GM19328 (cell line): ENCODE measurements at regions not wholly inside any gene's neighbourhood (a gene's known extent, or its start where the extent isn't known, plus 50 kb on each side); places are given as distances from the start of the nearest gene placed in this dataset.

ENCODE experiments used
- ATAC-seq: cut with Tn5 transposase; IDR thresholded peaks from one replicate; pipeline ENCODE4 v1.9.1; 2021; ENCODE audit warnings: mild to moderate bottlenecking, moderate library complexity; ENCODE audit not compliant: unreplicated experiment

DNA sequence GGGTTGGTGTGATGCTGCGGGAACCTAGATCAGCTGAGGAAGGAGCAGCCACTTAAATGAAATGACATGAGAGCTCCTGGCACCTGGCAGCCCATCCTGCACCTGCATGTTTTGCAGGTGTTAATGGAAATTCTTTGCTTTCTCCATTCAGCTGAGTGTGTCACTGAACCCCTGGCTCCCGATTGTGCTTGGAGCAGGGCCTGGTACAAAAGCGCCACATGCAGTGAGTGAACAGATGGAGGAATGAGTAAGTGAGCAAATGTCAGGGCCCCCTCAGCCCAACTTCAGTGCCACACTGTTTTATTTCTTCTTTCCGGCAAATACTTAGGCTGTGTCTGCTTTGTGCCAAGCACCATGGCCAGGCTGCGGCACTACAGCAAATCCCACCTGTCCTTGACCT lies 132.2 kb downstream of the ASB7 start:
- ATAC-seq: no peak

DNA sequence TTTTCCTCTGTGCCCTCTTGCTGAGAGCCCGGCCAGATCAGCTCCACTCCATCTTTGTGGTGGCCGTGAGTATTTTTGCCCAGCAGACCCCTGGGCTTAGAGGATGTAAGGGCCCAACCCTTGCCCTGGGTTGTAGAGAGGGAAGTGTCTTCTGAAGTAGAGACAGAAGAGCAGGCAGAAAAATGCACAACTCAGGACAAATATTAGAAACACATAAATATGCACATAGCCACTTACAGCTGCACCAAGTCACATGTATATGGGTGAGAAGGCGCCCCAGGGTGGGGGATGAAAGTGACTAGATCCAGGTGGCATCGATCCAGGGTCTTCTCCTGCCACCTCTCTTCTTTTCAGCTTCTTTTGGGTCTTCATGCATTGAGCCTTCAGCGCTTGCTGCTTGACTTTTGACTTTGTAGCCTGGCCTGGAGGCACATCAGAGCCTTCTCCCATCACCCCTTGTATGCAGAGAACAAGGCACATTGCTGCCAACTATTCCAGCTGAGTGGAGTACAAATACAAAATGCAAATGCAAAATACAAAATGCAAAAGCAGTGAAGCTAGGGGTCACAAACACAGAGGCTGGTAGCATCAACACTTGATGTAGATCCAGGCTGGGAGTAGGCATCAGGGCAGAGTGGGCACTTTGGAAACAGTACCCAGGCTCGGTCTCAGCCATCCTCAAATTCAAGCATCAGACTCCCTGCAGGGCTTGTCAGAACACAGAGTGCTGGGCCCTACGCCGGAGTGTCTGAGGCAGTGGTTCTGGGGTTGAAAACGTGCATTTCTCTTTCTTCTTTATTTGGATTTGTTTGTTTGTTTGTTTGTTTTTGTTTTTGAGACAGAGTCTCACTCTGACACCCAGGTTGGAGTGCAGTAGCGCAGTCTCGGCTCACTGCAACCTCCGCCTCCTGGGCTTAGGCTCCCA lies 133.0 kb downstream of the ASB7 start:
- no peak for ATAC-seq

DNA sequence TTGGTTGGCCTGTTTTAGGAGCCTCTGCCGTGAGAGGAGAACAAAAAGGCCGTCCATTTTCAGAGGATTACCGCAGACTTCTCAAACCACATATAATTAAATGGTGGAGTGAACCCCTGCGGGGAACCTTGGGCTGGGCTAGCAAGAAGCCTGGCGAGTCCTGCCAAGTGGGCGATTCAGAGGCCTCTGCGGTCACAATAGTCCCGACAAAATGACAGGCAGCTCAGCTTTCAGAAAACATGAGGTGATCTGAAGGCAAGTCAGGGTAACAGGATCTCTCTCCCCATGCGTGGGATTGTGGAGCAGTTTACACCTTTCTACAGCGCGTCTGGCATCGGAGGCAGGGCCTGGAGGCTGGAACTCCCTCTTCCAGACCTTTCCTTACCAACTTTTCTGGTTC lies 134.8 kb downstream of the ASB7 start:
- no peak for ATAC-seq

DNA sequence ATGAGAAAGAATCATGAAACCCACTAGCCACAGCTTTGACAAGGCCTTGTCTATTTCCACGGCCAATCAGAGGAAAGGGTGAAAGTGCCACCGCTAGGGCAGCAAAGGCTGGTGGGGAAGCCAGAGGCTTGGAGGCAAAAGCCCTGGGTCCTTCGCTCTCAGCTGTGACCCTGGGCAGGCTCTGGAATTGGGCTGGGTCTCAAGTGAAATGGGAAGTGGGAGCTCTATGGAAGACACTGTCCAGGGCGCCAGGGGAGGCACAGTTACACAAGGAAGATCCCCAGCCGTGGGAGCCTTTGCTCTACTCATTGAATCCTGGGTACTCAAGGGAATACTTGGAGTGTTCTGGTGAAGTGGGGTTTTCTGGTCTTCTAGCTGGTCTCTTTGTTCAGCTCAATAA lies 136.2 kb downstream of the ASB7 start:
- no peak for ATAC-seq

DNA sequence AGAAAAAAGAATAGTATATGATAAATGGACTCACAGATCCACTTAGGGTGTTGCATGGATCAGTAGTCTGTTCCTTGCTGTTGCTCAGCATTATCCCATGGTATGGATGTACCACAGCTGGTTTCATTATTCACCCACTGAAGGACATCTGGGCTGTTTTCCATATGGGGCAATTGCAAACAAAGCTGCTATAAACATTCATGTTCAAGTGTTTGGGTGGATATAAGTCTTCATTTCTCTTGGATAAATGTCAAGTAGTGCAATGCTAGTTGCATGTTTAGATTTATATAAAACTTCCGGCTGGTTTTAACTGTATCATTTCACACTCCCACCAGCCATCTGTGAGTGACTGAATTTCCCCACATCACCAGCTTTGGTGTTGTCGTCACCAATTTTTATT lies 137.7 kb downstream of the ASB7 start:
- ATAC-seq: no peak

DNA sequence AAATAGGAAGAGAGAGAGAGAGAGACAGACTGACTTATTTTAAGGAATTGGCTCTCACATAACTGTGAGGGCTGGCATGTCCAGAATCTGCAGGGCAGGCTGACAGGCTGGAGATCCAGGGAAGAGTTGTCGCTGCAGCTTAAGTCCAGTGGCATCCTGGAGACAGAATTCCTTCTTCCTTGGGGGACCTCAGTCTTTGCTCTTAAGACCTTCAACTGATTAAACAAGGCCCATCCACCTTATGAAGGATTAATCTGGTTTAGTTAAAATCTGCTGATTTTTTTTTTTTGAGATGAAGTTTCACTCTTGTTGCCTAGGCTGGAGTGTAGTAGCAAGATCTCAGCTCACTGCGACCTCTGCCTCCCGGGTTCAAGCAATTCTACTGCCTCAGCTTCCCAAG lies 128.0 kb upstream of the ALDH1A3 start:
- ATAC-seq: no peak

DNA sequence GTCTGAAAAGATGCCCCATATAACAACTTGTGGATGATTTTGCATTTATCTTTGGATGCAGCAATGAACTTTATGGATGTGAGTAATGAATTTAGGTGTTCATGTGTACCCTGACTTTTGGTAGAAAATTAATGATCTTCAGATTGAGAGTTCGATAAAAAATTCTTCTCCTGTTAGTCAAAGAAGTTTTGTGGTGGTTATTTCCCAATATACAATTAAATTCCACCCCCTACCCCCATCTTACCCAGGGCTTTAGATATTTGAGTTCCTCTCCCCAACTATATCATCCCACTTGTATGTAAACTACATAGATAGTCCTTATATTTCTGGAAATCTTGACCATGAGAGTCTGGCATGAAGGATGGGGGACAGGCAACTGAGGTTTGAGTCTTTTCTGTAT lies 126.1 kb upstream of the ALDH1A3 start:
- no peak for ATAC-seq

DNA sequence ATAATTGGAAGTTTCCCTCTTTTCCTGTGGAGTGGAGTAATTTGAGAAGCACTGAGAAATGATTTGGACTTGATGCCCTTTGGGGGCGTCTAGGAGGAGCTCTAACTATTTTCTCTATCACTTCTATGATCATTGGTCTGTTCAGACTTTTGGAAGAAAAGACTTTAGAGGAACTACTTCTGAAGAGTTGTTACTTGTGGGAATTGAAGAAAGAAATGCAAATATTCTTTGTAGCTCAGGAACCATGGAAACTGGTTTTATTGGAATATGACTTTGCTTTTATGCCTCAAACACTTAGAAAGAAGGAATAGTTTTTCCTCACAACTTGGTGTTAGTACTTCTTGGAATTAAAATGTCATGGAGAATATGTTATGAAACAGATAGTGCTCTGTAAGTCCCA lies 122.0 kb upstream of the ALDH1A3 start:
- ATAC-seq: no peak

DNA sequence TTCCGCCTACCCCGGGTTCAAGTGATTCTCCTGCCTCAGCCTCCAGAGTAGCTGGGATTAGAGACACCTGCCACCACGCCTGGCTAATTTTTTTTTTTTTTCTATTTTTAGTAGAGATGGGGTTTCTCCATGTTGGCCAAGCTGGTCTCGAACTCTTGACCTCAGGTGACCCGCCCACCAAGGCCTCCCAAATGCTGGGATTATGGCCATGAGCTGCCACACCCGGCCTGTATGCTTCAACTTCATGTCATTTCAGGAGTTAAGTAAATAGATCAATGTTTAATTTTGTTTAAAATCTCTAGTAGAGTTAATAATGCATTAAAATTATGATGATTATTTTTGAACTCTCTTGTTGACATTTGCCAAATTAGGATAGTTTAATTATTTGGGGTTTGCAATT lies 121.1 kb upstream of the ALDH1A3 start:
- ATAC-seq: no peak

DNA sequence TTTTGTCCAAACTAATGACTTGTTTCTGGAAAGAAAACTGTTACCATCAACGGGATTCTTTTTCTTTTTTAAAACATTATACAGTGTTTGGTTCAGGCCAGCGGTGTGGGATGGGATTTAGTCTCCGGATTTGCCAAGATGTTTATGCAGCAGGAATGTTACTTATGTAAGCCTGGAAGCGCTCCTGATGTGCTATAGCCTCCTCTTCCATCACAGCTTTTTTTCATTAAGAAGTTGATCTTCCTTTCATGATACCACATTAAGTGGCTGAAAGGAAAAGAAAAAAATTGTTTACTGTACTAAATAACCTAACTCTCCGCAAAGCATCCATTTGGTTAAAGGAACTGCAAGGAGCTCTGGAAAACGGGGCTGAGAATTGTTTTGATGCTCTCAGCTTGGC lies 120.5 kb upstream of the ALDH1A3 start:
- ATAC-seq: no peak

DNA sequence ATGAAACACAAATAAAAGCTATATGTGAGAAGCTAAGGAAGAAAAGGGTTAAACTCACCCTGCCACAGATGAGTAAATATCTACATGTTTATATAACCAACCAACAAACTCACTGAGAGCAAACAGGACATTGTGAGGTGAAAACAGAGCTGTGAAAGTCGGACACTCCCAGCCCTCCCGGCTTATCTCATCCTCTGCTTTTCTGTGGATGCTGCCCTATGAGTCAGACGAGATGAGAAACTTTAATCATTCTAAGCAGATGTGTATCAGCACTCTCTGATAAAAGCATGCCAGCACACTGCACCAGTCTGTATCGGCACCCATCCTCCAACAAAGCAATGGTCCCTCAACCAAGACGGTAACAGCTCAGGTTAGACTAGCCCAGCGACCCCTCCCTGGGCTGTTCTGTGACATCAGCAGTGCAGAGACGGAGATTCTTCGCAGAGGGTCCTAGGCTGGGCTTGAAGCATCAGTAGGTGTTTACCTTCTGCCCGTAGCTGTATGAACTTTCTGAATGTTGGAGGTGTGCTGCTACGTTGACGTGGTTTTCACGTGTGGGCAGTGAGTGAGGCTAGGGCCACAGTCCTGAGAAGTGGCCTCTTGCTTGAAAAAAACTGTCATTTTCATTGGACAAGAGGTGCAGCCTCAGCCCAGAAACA lies 119.8 kb upstream of the ALDH1A3 start:
- no peak for ATAC-seq

DNA sequence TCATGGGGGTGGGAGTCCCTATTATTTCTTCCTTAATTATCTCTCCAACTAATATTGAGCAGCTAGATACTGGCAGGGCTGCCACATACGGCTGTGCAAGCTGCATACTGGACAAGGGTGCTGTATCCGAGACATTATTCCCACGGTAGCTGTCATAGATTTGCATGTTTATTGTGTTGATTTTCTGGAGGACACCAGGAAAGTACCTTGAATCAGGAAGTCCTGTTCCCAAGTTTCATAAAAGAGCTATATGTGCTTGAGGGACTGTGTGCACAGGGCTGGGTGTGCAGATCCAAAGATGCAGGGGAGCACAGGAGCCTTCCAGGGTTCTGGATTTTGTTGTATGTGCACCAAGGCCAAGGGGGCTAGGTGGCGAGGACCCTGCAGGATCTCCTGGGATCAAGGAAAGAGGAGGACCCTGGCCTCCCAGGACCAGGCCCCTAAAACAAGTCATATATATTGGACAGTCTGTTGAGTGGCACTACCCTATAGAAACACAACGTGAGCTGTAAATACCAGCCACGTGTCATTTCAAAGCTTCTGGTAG lies 119.2 kb upstream of the ALDH1A3 start:
- ATAC-seq: no peak

DNA sequence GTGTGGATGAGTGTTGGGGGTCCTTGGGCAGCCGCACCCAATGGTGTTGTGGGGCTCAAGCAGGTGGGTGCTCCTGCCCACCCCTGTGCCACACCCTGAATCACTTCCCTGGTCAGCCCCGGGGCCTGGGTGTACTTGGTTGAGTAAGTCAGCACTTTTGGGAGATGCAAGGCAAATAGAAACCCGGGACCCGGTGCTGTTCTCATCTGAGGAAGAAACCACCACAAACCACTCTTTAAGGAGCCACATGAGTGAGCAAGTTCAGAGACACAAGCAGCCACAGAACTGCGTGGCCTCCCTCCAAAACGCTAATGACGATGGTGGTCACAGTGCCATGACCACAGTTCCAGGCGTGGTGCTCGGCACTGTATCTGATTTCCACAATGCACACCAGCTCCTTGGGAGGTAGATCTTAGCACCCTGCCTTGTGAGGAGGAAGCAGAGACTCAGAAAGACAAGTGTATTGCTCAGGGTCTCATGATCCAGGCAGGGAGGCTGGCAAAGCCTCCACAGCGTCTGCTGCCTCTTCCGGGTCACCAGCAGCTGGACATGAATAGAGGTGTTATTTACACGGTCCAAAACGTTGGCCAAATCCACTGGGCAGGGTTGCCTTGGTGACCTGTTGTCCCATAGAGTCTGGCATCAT lies 118.2 kb upstream of the ALDH1A3 start:
- ATAC-seq: no peak

DNA sequence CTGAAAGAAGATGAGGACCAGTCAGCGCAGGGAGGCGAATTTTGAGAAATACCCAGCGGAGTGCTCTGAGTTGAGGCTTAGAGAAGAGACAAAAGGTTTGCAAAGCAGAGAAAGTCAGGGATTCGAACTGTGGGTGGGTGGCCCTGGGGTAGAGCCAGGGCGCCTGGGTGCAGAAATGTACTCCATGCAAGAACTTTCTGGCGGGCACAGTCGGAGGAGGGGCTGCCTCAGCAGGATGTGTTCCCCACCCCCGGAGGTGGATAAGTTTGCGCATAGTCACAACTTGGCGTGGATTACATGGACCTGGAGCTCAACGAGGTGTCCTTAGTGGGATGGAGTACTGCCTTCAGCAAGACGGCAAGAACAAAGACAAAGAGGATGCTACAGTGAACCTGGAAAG lies 117.3 kb upstream of the ALDH1A3 start:
- no peak for ATAC-seq

DNA sequence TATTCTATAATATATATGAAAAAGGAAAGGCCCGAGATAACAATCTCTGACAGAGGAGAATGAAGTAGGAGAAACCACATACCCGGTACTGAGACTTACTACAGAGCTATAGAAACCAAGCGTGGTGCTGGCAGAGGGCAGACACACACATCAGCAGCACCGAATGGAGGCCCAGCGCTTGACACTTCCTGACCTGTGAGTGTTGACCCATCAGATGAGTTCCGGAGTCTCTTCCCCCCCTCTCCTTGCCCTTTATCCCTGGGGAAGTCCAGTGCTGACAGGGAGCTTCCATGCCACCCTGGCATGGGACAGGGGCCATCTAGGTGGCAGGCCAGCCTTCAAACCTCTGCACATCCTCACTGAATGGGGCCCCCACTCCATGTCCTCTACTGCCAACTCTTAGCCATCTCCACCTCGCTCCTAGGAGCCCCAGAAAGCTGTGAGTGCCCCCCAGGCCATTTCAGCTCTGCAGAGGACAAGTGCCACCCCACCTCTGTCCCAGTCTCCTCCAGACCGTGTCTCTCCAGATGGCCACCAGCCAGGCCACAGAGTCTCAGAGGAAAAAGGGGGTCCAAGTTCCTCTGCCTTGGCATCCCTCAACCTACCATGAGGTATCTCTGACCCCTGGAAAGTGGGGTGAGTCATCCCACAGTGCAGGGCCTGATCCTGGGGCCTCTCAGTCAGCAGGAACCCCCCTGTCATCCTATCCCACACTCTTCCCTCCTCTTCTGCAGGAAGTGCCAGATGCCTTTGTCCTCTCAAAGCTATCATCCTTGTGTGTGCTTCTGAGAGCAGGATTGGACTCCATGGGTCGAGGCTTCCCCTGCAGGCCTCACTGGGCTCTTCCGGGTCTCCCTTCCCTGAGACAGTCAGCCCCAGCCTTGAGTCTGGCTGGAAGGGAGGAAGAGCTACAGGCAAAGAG lies 116.5 kb upstream of the ALDH1A3 start:
- ATAC-seq: no peak

DNA sequence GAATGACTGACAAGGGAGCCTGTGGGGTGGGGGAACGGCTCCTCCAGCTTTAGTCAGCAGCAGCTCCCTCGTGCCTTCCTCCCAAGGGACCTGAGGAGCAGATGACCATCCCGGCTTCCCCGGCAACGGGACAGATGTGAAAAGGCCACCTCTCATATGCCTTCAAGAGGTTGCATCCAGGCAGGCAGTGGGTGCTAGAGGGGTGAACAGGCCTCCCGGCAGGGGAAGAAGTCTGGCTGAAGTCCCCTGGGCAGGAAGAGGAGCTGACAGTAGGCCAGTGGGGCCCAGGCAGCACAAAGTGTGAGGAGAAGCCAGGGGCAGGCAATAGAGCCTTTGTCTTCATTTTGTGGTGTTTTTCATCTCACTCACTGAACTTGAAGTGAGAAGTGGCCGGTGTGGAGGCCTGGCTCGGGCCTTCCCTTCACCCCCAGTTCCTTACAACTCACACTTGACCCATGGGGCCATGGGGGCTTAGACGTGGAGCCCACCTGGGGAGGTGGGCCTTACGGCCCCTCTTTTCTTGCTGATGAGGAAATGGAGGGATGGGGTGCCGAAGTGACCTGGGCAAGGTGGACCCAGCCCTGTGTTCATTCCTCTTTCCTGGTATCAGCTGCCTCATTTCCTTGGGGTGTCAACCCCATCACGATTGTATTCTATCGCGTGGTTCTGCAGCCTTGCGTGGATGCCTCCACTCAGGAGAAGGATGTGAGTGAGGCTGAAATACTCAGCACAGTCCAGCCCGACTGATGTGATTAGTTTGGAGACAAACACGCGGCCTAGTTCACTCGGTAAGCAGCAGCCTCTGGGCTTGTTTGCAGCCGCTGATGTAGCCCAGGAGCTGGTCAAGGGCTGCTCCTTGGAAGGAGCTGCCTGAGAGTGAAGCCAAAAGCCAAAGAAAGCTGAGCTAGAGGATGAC lies 115.5 kb upstream of the ALDH1A3 start:
- ATAC-seq: no peak

DNA sequence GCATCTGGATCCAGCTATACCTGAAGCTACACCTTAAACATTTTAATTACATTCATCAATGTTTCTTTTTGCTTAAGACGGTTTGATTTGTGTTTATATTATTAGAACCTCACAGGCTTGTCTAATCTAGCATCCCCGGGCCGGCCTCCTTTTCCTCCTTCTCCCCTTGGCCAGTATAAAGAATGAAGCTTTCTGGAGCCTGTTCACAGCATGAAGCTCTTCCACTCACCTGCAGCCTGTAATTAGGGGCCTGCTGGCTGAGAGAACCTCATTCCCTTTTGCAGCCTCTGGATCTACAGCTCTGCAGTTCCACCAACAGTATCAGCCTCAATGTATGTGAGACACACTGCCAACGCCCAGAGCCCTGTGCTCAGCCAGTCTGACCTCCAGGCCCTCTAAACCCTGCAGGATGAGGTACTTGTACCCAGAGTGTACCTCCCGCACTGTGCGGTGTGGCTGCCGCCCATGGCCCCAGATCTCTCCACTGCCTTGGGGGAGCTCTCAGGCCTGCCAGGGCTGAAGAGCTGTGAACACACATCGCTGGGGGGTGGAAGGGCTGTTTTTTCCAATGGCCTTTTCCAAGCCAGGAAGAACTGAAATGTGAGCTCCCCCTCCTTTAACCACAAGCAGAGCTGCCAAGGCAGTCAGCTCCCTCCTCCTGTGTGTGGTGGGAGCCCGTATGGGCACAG lies 114.7 kb upstream of the ALDH1A3 start:
- ATAC-seq: no peak

DNA sequence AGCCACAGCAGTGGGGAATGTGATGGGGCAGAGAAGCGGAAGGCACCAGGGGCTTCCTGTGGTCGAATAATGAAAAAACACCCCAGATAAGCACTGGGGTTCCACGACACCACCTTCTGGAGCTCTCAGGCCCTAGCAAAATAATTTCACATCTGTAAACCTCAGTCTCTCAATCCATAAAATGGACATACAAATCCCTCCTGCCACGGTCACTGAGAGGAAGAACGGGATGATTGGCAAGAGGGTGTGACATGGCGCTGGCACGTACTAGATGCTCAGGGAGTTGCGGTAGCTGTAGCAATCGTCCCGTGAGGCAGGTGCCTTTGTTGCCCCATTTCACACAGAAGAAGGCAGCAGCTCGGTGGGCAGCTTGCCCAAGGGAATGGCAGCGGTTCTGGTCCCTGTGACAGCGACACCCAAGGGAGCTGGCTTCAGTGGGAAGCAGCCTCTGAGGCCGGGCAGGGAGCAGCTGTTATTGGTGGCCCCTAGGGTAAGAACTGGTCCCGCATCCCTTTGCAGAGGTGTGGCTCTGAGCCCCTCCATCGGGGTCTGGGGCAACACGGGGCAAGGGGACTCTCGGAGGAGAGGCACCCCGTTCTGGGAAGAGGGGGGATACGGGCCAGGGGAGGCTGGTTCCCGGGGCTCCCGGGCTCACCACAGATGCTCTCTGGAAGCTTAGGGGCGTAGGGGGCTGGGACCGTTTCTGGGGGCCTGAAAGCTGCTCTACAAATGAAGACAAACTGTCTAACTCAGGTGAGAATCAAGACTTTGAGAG lies 114.0 kb upstream of the ALDH1A3 start:
- no peak for ATAC-seq
